Skeletal muscle cell (primary cell): ENCODE measurements at regions not wholly inside any gene's neighbourhood (a gene's known extent, or its start where the extent isn't known, plus 50 kb on each side); places are given as distances from the start of the nearest gene placed in this dataset.

Experiments used
- DNase-seq: peaks from one replicate; pipeline ENCODE4 v3.0.0-alpha.2; 2010; ENCODE audit warnings: low read depth
- H3K4me3 ChIP-seq: 2 replicates; pipeline ENCODE4 v1.5.1; 2011; ENCODE audit warnings: low read depth, mild to moderate bottlenecking, control low read depth, low read length, moderate library complexity

GRCh38 chr1:83775977-83776603 lies 222.8 kb downstream of the TTLL7 start:
- H3K4me3 ChIP-seq: no peak overlapping the region
- DNase-seq: no peak

- no peak for DNase-seq
Measured at GRCh38 chr1:83773059-83773458, 225.9 kb downstream of the TTLL7 start.

GRCh38 chr1:83770319-83770661 lies 228.6 kb downstream of the TTLL7 start:
- no peak for DNase-seq
- H3K4me3 ChIP-seq: no peak overlapping the region

More at GRCh38 chr1:83773059-83773458, 225.9 kb downstream of the TTLL7 start:
- H3K4me3 ChIP-seq: no peak overlapping the region

GRCh38 chr1:83769594-83770318 lies 229.2 kb downstream of the TTLL7 start:
- no peak for DNase-seq
- no peak overlapping the region for H3K4me3 ChIP-seq

- no peak overlapping the region for H3K4me3 ChIP-seq
- no peak for DNase-seq
Measured at GRCh38 chr1:83769072-83769471, 229.9 kb downstream of the TTLL7 start.

- no peak overlapping the region for H3K4me3 ChIP-seq
- DNase-seq: no peak
Measured at GRCh38 chr1:83766241-83766691, 232.7 kb downstream of the TTLL7 start.

GRCh38 chr1:83765125-83765524 lies 233.8 kb downstream of the TTLL7 start:
- DNase-seq: no peak
- H3K4me3 ChIP-seq: no peak overlapping the region

GRCh38 chr1:83764209-83764608 lies 234.7 kb downstream of the TTLL7 start:
- no peak for DNase-seq
- no peak overlapping the region for H3K4me3 ChIP-seq

GRCh38 chr1:83763361-83764095 lies 235.4 kb downstream of the TTLL7 start:
- H3K4me3 ChIP-seq: no peak overlapping the region
- no peak for DNase-seq

GRCh38 chr1:83762416-83762815 lies 236.5 kb downstream of the TTLL7 start:
- DNase-seq: no peak
- no peak overlapping the region for H3K4me3 ChIP-seq

GRCh38 chr1:83762039-83762365 lies 236.9 kb downstream of the TTLL7 start:
- no peak overlapping the region for H3K4me3 ChIP-seq
- DNase-seq: no peak

GRCh38 chr1:83761167-83762038 lies 237.5 kb downstream of the TTLL7 start:
- DNase-seq: no peak

GRCh38 chr1:83760226-83761021 lies 238.5 kb downstream of the TTLL7 start:
- H3K4me3 ChIP-seq: no peak overlapping the region
- no peak for DNase-seq

More at GRCh38 chr1:83761167-83762038, 237.5 kb downstream of the TTLL7 start:
- H3K4me3 ChIP-seq: no peak overlapping the region

GRCh38 chr1:83756984-83757717 lies 241.8 kb downstream of the TTLL7 start:
- no peak overlapping the region for H3K4me3 ChIP-seq
- DNase-seq: no peak

GRCh38 chr1:83751602-83752001 lies 247.3 kb downstream of the TTLL7 start:
- DNase-seq: no peak
- H3K4me3 ChIP-seq: no peak overlapping the region

GRCh38 chr1:83750201-83750600 lies 248.7 kb downstream of the TTLL7 start:
- no peak for DNase-seq
- no peak overlapping the region for H3K4me3 ChIP-seq

GRCh38 chr1:83747853-83748482 lies 251.0 kb downstream of the TTLL7 start:
- no peak for DNase-seq
- H3K4me3 ChIP-seq: no peak overlapping the region

GRCh38 chr1:83746234-83746633 lies 252.7 kb downstream of the TTLL7 start:
- no peak overlapping the region for H3K4me3 ChIP-seq
- DNase-seq: no peak
